ENCODE measurements at regions not wholly inside any gene's neighbourhood (a gene's known extent, or its start where the extent isn't known, plus 50 kb on each side); places are given as distances from the start of the nearest gene placed in this dataset.
A peak's percentile ranks its signal among the peaks of the same experiment; 100 is the strongest.

DNA sequence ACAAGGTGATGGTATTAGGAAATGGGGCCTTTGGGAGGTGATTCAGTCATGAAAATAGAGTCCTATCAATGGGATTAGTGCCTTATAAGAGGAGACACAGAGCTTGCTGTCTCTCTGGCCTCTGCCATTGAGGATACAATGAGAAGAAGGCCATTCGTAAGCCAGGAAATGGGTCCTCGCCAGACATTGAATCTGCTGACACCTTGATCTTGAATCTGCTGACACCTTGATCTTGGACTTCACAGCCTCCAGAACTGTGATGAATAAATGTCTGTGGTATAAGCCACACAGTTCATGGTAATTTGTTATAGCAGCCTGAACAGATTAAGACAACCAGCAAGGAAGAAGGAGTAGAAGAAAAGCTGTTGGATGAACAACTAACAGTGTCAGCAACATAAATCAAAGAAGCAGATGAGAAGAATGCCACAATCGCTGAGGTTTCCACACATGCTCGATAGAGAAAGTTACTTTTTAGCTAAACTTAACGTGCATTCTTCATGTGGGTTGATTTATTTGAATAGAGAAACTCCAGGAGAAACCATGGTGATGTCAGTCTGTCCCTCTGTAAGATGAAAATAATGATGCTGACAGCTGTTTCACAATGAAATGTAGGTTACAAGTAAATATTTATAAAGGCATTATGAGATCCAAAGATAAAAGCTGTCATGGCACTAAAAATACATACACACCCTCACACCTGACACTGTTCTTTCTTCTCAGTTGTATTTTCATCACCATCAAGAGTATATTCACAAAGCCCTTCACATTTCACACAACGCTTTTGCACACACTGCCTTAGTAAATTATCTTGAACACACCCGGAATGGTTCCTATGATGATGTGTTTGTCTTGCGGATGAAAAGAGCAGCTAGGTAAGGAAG is 153.7 kb upstream of the NCK2 start:
- DNase-seq = no peak

DNA sequence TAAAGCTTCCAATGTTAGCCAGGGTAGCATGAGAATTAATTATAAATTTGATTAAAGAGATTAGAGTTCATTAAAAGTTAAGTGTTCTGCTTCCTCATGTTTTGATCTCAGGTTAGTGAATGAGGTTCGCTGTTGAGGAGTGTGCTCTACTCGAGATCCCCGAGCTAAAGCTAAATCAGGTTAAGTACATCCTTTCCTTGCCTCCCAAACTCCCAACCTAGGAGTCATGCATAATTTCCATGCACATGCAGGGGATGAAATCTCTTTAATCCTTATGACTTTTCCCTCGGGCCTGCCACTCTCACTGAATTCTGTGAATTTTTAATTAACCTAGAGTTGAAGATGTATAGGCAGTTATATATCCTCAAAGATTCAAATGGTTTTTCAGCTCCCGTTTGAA is 156.1 kb upstream of the NCK2 start:
- DNase-seq = no peak

GRCh38 chr2:105587637-105588036 is 157.1 kb upstream of the NCK2 start:
- DNase-seq = no peak

DNA sequence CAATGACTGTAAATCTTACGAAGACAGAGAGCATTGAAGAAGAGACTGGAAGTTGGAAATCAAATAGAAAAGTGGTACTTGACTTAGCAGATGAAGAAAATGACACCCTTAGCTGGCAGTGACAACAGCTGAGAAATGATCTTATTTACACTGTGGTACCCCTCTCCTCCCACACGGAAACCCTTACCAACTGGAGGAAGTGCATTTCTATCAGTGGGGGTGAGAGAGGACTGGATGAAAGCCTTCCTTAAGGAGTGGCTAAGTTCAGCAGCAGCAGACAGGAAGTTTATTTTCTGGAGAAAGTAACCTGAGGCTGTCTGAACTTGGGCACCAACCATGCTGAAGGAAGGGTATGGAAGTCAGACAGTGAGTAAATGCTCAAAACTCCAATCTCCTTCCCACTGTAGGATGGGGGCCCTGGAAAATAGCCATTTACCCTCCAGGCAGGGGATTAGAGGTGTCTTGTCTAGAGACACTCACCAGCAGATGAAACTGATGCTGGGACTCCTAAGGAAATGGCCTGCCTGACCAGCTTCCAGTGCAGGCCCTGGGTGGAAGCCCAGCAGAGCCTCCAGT is 160.2 kb upstream of the NCK2 start:
- DNase-seq = no peak

DNA sequence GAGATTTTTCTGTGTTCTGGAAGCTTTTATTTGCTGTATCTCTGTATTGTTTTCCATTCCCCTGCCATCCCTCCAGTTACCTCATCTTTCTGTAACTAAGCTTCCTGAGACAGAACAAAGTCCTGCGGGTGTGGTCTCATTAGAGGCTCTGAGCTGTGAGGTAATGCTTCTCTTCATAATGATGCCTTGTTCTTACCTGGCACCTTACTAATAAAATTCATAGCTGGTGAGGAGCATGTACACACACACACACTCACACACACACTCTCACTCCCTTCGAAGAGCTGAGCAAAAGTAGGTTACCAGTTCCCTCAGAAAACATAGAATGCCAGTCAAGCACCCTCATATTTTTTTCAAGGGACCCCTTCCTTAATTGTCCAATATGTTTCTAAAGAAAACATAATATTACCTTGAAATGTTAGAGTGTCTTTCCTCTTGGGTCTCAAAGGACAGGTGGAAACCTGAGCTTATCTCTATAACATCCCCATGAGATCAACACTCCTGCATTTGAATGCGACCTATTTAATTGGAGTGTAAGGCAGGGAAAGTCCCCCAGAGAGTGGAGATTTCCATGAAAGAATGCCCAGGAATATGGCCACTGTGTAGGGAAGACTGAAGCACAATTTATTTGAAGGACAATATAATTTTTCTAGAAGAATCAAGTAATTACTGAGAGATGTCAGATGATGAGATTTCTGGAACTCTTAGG is 161.6 kb upstream of the NCK2 start:
- no peak for DNase-seq

- no peak for DNase-seq
These were observed 163.2 kb upstream of the NCK2 start for GRCh38 chr2:105581555-105581944.

DNA sequence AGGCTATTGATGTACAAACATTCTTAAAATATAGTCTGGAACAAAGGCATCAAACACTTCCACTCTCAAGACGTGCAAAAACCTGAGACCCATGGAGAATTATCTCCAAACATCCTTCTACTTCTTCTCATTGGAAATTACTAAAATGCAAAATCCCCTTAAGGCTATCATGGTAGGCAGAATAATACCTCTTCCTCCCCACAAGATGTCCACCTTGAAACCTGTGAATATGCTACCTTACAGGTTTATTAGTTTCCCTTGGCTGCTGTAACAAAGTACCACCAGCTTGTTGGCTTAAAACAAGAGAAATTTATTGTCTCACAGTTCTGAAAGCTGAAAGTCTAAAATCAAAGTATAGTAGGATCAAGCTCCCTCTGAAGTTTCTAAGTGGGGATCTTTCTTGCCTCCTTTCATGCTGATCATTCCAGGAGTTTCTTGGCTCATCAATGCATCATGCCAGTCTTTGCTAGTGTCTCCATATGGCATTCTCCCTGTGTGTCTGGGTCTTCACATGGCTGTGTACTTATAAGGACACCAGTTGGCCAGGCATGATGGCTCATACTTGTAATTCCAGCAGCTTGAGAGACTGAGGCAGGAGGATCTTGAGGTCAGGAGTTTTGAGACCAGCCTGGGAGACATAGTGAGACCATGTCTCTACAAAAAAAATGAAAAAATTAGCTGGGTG is 163.7 kb upstream of the NCK2 start:
- DNase-seq = no peak

DNA sequence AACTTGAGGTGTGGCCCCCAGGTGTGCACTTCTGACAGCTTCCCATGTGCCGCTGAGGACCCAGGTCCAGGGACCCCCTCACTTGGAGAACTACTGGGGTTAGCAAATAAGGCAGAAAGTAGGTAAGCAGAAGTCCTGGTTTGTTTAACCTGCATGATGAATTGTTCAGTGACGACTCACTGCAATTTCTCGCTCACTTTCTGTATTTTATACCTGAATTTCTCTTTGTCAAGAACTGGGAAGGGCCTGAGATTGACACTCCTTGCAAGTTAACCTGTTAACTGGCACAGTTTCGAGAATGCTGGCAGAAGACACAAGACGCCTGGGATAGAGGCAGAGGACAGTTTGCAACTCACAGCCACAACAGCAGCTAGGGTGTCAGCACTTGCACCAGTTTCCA is 164.5 kb upstream of the NCK2 start:
- DNase-seq = peak; percentile 12

- peak; percentile 27 for DNase-seq
These were observed 166.5 kb upstream of the NCK2 start for GRCh38 chr2:105578166-105578565.

DNA sequence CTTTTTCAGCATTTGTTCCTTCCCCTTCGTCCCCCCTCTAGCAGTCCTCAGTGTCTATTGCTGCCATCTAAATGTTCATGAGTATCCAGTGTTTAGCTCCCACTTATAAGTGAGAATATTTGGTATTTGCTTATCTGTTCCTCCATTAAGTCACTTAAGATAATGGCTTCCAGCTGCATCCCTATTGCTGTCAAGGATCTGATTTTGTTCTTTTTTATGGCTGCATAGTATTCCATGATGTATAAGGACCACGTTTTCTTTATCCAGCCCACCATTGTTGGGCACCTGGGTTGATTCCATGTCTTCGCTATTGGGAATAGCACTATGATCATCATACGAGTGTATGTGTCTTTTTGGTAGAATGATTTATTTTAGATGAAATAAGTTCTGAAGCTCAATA is 166.9 kb upstream of the NCK2 start:
- DNase-seq = no peak

GRCh38 chr2:105576440-105577241 is 168.1 kb upstream of the NCK2 start:
- DNase-seq = peak; percentile 58

DNA sequence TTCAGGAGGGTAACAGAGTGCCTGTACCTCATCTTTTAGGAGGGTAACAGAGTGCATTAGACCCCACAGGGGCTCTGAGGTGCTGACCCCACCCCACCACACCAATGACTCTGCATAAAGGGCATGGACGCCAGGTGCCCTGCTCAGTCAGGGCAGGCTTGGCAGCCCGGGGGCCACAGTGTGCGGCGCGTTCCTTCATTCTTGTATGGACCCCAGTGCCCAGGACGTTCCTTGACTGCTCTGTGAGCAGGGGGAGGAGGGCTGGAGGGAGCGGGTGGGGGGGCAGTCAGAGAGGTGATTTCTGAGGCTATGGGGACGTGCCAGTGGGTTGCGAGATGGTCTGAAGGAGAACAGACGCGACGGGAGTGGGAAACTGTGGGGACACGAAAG is 168.7 kb upstream of the NCK2 start:
- peak; percentile 39 for DNase-seq

DNA sequence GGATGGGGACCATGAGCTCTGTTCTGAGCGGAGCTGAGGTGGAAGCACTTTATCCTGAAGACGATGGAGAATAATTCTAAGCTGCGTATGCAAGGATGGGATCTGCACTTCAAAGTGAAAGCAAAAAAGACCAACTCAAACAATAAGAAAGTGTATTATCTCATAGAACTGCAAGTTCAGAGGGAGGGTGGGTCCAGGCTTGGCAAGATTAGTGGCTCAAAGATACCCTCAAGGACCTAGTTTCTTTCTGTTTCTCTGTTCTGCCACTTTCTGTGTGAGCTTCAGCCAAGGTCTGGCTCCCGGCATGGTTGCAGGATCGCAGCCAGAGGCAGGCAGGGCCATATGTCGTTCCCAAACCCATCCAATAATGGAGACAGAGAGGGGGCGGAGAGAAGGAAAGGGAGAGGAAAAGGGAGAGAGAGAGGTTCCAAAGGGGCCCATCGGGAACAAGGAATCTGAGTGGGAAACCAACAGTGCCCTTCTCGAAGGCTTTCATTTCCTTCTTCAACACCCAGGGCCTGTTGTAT is 169.2 kb upstream of the NCK2 start:
- DNase-seq = peak; percentile 42

- DNase-seq = peak; percentile 9
These were observed 169.8 kb upstream of the NCK2 start for GRCh38 chr2:105574796-105575344.

GRCh38 chr2:105573910-105574655 is 170.6 kb upstream of the NCK2 start:
- peak; percentile 4 for DNase-seq

DNA sequence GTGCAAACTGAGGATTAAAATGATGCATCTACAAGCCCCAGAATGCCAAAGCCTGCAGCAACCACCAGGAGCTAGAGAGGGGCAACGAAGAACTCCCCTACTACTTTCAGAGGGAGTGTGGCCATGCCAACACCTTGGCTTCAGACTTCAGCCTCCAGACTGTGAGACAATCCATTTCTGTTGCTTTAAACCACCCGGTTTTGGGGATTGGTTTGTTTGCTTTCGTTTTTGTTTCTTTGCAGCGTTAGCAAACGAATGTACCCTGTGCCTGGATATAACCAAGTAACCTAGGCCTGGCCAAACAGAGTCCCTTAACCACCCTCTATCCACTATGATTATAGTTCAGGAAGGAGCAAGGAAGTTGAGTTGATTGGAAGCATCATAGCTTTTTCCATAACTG is 171.2 kb upstream of the NCK2 start:
- DNase-seq = peak; percentile 33

- DNase-seq = peak; percentile 8
These were observed 172.7 kb upstream of the FHL2 start for GRCh38 chr2:105571445-105571987.

GRCh38 chr2:105570757-105571156 is 171.9 kb upstream of the FHL2 start:
- DNase-seq = no peak

DNA sequence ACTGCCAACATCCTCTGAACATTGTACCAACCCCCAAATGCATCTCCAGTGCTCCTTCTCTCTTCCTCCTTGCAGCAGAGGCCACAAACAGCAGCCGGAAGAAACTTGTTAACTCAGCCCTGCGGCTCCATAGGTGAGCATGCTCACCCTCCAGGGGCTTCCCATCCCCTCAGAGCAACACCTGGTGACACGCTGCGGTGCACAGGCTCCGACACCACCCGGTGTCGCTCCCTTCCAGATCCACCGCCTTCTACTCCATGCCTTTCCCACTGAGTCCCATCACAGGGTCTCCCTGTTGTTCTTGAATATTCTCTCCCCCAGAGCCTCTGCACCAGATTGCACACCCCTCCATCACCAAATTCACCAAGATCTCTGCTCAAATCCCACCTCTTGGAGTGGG is 171.5 kb upstream of the FHL2 start:
- DNase-seq = no peak

DNA sequence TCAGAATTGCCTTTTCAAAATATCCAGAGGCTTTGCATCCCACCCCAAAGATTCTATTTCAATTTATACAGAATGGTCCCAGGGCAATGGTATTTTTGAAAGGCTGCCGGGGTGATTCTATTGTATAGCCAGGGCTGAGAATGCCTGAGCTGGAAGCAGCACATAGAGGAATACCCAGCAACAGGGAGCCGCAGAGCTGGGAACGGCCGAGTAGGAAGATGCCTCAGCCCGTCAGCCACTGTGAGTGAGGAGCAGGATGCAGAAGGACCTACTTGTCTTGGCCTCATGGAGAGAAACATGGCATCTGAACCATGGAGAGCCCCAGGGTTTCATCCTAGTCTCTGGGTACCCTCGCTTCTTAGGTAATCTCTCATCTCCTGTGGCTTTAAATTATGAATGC is 170.8 kb upstream of the FHL2 start:
- no peak for DNase-seq

DNA sequence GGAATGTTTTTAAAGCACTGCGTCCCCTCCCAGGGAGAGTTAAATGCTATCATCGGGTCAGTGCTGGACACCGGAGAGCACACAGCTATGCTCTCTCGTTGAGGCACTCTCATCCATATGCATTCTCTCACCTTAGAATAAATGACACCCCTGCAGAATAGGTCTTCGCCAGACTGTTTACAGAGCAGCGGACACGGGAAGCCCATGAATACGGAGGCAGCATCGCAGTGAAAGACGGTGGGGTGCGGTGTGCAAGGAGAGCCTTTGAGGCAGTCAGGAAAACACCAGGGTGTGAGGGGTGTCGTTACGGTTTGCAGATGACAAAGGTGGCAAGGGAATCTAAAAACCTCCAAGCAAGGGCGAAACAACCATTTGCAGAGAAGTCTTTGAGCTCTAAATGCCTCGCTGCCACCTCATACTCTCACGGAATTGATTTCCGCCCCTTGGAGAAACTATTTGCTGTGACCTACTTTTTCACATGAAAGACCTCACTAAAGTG is 169.2 kb upstream of the FHL2 start:
- DNase-seq = peak; percentile 42

Measured in activated effector memory CD4-positive, alpha-beta T cell treated with anti-CD3 and anti-CD28 coated beads, Interleukin-2, amount 50 U/mL, for 16 hours (primary cell).